Activated CD4-positive, alpha-beta T cell treated with anti-CD3 and anti-CD28 coated beads for 24 hours (primary cell): ENCODE measurements at regions not wholly inside any gene's neighbourhood (a gene's known extent, or its start where the extent isn't known, plus 50 kb on each side); places are given as distances from the start of the nearest gene placed in this dataset.

ENCODE experiments used
- DNase-seq, 2 donors: peaks; one replicate each; pipeline ENCODE4 v3.0.0-alpha.2; 2020; ENCODE audit warnings: low read depth in 2 of 2

- no peak for DNase-seq
Observed at GRCh38 chr9:17970277-17970676, 391.4 kb downstream of the SH3GL2 start.

- no peak for DNase-seq
Observed at GRCh38 chr9:17978773-17979172, 399.9 kb downstream of the SH3GL2 start.

- no peak for DNase-seq
Observed at GRCh38 chr9:17986595-17986994, 407.7 kb downstream of the SH3GL2 start.

- DNase-seq = no peak
Observed at GRCh38 chr9:17987189-17987588, 408.3 kb downstream of the SH3GL2 start.

- no peak for DNase-seq
Observed at GRCh38 chr9:17988489-17988888, 409.6 kb downstream of the SH3GL2 start.

- DNase-seq = no peak
Observed at GRCh38 chr9:17990602-17991001, 411.7 kb downstream of the SH3GL2 start.

- DNase-seq = no peak
Observed at GRCh38 chr9:17993024-17993423, 414.2 kb downstream of the SH3GL2 start.

GRCh38 chr9:17994695-17995425 lies 416.0 kb downstream of the SH3GL2 start:
- DNase-seq = no peak

- DNase-seq = no peak
Observed at GRCh38 chr9:17996728-17997127, 417.9 kb downstream of the SH3GL2 start.

- DNase-seq = no peak
Observed at GRCh38 chr9:18002718-18003438, 424.0 kb downstream of the SH3GL2 start.

- no peak for DNase-seq
Observed at GRCh38 chr9:18006591-18006990, 427.7 kb downstream of the SH3GL2 start.

- DNase-seq = no peak
Observed at GRCh38 chr9:18007621-18008020, 428.8 kb downstream of the SH3GL2 start.

- DNase-seq = no peak
Observed at GRCh38 chr9:18009902-18010301, 431.0 kb downstream of the SH3GL2 start.

- DNase-seq = no peak
Observed at GRCh38 chr9:18010492-18010891, 431.6 kb downstream of the SH3GL2 start.

- DNase-seq = no peak
Observed at GRCh38 chr9:18012170-18012569, 433.3 kb downstream of the SH3GL2 start.

GRCh38 chr9:18014556-18014955 lies 435.7 kb downstream of the SH3GL2 start:
- DNase-seq = no peak

- no peak for DNase-seq
Observed at GRCh38 chr9:18015116-18015515, 436.2 kb downstream of the SH3GL2 start.

- DNase-seq = no peak
Observed at GRCh38 chr9:18017136-18017535, 438.3 kb downstream of the SH3GL2 start.

GRCh38 chr9:18018221-18018620 lies 439.4 kb downstream of the SH3GL2 start:
- no peak for DNase-seq

GRCh38 chr9:18018661-18019060 lies 439.8 kb downstream of the SH3GL2 start:
- no peak for DNase-seq

- DNase-seq = no peak
Observed at GRCh38 chr9:18020121-18020745, 441.4 kb downstream of the SH3GL2 start.

- no peak for DNase-seq
Observed at GRCh38 chr9:18022642-18023041, 443.8 kb downstream of the SH3GL2 start.

- no peak for DNase-seq
Observed at GRCh38 chr9:18023332-18023731, 444.5 kb downstream of the SH3GL2 start.
